GM18519 (cell line): ENCODE measurements at regions not wholly inside any gene's neighbourhood (a gene's known extent, or its start where the extent isn't known, plus 50 kb on each side); places are given as distances from the start of the nearest gene placed in this dataset.
"Not testable (repeated sequence)": the region's sequence is repeated elsewhere in the genome, so short reads cannot be mapped to it uniquely, and the experiment has no call there.

Experiments used
- ATAC-seq: cut with Tn5 transposase; IDR thresholded peaks from one replicate; pipeline ENCODE4 v1.9.1; 2021; ENCODE audit warnings: mild to moderate bottlenecking, moderate library complexity; ENCODE audit not compliant: unreplicated experiment, low FRiP score

DNA sequence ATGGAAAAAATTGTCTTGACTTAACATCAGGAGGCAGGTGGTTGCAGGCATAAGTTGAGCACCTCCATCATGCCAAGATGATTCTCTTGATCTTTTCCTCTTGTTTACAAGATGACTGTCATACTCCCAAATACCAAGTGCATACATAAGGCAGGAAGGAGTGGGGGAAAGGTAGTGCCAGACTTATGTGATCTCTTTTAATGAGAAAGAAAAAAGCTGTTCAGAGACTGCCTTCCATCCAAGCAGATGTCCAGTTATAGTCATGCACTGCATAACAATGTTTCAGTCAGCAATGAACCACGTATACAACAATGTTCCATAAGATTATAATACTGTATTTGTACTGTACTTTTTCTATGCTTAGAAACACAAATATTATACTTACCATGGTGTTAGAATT is 135.7 kb downstream of the EHF start:
- ATAC-seq, result no peak

DNA sequence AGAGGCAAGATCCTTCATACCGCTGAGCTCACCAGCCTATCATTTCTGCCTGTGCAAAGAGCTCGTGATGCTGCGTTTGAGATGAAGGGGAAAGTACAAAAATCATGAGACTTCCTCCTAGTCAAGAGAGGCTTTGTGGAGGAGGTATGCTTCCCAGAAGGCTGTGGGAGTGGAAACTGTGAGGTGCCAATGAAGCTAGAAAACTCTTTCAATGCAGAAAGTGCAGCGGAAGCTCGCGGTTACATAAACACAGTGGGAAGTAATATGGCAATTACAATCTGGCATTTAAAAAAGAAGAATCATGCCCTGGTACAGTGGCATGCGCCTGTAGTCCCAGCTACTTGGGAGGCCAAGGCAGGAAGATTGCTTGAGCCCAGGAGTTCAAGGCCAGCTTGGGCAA is 134.8 kb downstream of the EHF start:
- ATAC-seq, result no peak

DNA sequence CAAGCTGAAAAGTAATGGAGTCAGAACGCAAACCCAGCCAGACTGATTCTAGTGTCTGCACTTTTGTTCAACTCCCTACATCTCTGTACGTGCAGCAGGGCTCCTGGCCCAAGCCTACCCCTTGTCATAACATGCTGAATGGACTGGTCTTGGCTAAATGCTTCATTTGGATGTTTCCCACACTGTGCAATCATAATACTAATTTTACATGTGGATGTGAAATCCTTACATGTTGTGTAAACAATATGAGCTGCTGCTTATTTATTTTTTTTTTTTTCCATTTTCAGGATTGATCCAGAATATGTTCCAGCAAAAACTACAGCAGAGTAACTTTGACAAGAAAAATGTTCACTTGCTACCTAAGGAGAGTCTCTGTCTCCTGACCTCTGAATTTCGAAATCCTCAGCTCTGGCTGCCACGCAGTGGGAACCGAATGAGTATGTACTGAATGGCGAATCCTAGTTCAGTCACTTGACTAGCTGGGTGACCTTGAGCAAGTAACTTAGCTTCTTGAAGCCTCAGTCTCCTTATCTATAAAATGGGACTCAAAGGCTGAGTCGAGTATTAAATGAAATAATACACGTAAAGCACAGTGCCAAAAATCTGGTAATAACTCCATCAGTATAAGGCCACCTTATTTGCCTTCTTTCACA is 133.4 kb downstream of the EHF start:
- ATAC-seq, result no peak

DNA sequence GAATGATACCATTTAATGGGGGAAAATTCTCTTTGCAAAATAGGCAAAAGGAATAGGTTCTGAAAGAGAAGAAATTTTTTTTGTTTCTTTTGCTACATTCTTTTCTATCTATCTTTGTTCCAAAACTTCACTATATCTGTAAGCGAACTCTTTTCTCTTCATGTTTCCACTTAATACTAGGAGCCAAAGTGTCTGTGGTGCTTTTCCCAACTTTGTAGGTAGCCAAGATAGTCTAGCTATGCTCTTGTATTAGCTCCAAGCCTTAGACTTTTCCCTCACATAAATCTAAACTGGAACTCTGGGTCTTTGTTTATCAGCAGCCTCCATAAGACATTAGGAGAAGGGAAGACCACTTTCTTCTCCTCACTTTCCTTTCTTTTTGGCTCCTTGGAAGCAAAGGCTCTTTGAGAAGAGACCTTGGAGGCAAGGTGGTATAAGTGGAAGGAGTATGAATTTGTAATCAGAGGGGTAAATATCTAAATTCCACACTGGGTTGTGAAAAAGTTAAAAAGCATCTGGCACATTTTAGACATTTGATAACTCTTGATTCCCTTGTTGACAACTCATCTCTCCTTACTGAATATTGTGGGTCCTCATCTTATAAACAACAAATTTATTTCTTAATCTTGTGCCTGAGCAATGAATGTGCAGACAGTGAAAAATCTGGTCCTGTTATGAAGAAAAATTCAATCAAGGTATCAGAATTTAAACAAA is 130.0 kb downstream of the EHF start:
- no peak for ATAC-seq

DNA sequence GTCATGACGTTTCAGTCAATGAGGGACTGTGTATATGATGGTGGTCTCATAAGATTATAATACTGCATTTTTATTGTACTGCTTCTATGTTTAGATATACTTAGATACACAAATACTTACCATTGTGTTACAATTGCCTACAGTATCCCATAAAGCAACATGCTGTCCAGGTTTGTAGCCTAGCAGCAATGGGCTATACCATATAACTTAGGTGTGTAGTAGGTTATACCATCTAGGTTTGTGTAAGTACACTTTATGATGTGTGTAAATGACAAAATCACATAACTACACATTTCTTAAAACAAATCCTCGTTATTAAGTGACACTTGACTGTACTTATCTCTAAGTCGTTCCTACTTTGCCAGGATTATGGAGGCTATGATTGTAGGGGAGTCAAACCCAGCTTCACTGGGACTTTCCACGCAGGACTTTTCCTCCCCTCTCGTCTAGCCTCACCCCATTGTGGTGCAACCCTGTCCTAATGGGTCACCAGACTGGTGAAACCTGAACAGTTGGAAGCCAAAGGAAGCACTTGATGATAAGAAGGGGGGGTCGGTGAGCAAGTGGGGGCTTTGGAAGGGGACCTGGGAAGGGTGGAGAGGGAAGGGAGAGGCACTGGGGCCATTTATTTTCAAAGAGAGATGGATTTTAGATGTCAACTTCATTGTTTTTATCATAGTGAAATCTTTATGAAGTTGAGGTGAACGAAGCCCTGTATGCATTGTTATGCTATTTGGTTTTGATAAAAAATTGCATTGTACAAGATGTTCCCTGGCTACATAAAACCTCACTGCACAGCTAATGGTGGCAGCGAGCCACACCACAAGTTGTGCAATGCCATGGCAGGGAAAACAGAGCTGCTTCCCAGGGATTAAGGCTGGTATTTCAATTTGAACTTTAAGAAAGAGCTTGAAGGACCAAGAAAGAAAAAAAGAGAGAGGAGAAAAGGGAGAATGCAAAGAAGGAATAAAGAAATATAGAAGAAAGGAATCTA is 129.1 kb downstream of the EHF start:
- ATAC-seq, result no peak

DNA sequence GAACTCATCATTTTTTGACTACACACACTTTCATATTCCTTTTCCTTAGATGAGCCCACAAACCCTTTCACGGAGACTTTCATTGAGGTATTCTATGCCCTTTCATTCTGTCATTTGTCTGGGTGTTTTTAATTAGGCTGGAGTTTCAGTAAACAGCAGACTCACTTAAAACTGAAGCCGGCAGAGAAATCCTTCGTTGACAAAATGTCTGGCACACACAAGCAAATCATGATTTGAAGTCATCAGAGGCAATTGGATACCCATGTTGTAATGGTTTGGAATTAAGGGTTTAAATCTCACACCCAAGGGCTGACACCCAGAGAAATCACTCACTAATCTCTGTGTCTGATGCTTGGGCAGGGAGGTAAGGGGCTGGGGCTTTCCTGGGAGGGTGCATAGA is 127.1 kb downstream of the EHF start:
- ATAC-seq, result no peak

DNA sequence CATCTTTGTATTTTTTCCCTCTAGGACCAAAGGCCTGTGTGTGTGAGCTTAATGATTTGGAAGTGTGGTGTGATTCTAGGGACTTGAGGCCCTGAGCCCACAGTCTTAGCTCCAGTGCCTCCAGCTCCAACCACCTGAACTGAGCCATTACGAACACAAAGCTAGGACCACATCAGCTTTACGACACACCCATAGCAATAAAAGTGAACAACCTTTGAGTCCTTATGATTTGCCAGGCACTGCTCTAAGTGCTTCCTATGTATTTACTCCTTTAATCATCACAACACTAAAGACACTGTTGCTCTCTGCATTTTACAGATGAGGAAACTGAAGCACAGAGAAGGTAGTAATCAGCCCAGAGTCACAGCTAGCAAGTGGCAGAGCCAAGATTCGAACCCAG is 126.4 kb downstream of the EHF start:
- no peak for ATAC-seq

DNA sequence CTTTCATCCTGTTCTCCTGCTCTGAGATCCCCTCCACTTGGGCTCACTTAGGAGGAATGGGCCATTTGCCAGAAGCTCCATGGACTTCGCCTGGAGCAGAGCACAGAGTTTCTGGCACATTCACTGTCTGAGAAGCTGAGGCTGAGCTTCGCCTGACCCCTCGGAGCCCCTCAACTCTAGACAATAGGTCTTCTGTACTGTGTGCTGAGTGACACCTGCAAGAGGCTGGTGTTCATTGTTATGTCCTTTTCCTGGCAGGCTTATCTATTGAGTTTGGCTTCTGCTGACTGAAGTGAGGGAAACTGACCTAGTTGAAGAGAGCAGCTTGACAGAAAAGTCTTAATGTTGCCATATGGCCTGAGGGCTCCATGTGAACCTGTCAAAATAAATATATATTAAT is 124.3 kb downstream of the EHF start:
- ATAC-seq, result no peak

DNA sequence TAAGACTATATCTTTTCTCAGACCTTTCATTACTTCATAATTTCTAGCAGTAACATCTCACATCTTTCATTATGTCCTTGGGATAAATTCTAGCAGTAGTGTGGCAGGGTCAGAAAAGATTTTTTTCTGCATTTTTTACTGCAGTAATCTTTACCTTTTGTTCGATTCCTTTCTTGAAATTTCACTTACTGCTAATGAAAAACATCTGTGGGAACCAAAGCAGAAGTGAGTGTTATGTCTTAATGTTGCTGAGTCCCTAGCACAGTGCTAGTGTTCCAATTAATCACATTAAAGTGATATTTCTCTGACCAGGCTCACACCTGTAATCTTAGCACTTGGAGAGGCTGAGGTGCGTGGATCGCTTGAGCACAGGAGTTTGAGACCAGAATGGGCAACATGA is 123.6 kb downstream of the EHF start:
- no peak for ATAC-seq

DNA sequence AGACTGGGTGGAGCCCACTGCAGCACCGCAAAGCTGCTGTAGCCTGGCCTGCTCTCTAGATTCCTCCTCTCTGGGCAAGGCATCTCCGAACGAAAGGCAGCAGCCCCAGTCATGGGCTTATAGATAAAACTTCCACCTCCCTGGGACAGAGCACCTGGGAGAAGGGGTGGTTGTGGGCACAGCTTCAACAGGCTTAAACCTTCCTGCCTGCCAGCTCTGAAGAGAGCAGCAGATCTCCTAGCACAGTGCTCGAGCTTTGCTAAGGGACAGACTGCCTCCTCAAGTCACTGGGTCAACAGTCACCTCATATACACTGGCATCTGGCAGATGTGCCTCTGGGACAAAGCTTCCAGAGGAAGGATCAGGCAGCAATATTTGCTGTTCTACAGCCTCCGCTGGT is 117.3 kb downstream of the EHF start:
- no peak for ATAC-seq

DNA sequence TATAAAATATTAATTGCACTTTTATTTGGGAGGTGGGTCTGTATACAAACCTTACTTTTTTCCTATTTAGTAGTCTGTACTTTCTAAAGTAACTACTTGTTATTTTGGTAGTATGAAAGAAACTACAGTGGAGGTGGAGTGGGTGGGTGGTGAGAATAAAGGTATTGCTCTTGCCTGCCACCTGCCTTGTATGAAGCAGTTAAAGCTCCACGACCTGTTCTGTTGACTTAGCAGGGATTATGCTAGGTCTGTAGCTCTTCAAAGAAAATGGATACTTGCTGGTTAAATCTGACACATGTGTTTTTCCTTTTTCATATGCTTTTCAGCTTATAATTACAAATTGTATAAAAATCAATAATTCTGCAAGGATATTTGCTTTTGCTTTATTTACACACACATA is 111.9 kb downstream of the EHF start:
- ATAC-seq, result no peak

DNA sequence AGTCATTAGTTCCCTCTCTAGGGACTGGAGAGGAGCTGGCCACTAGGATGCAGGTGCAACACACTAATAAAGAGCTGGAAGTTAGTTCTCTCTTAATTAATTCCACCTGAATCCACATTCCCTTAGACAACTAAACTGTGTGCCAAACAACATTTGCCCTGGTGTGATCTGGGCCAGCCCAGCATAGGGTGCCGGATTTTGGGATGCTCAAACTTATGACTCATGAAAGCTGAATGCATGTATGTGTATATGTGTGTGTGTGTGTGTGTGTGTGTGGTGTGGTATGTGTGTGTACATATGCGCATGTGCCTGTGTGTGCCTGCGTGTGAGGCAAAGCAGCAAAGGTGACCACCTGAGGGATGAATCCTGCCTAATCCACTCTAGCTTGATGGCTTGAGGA is 110.7 kb downstream of the EHF start:
- ATAC-seq, result no peak

DNA sequence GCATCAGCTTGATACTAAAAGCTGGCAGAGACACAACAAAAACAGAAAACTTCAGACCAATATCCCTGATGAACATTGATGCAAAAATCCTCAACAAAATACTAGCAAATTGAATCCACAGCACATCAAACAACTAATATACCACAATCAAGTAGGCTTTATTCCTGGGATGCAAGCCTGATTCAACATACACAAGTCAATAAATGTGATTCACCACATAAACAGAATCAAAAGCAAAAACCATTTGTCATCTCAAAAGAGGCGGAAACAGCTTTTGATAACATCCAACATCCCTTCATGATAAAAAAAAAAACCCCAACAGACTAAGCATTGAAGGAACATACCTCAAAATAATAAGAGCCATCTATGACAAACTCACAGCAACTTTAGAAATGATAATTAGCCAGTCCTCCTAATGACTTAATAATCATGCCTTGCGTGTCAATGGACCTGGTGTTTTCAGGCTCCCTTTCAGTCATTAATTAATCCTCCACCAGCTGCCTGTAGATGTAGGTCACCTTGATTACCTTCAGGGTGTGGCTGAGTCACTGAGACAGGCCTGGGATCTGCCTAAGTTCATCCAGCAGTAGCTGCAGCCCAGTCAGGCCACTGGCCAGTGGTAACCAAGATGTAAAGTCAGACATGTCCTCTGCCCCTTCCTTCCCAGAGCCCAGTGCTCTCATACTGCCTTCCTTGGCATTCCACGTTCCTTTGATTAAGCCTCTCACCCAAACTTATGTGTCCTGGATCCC is 109.8 kb downstream of the EHF start:
- no peak for ATAC-seq

DNA sequence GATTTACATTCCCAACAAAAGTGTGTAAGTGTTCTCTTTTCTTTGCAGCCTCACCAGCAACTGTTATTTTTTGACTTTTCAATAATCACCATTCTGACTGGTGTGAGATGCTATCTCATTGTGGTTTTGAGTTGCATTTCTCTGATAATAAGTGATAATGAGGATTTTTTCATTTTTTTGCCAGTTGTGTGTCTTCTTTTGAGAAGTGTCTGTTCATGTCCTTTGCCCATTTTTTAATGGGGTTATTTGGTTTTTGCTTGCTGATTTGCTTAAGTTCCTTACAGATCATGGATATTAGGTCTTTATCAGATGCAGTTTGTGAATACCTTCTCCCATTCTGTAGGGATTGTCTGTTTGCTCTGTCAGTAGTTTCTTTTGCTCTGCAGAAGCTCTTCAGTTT is 107.7 kb downstream of the EHF start:
- ATAC-seq, result no peak

DNA sequence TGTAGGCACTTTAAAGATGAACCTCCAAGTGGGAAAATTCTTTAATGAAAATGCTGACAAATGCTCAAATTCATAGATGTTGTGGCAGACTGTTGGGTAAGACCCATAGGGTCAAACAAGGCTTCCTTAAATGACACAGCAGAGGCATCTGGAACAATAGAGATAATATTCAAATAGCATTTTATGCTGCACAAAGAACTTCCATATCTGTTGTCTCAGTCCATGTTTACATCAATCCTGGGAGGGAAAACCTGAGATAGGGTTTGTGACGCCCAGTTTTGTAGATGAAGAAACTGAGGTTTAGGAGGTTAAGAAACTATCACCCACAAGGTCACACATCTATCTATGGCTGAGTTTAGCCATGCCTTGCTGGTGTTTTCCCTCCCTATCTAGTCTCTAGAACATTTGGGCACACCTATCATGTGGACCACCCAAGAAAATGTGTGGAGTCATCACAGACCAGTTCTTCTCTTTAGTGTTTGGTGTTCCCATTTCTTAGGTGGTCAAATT is 106.4 kb downstream of the EHF start:
- no peak for ATAC-seq

DNA sequence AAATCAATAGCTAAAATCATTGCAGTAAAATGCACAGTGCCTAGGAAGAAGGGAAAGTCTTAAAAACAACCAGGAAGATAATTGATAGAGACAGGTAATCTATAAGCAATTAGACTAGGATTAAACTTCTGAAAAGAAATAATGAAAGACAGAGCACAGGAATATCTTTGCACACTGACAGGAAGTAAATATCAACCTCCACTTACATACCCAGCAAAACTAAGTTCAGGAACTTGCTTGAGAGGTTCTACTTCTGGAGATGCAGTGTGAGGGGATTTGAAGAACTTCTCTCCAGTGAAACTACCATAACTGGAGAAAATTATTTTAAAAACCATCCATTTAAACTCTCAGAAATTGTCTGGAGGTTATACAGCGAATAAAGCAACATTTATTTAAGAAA is 104.1 kb downstream of the EHF start:
- no peak for ATAC-seq

DNA sequence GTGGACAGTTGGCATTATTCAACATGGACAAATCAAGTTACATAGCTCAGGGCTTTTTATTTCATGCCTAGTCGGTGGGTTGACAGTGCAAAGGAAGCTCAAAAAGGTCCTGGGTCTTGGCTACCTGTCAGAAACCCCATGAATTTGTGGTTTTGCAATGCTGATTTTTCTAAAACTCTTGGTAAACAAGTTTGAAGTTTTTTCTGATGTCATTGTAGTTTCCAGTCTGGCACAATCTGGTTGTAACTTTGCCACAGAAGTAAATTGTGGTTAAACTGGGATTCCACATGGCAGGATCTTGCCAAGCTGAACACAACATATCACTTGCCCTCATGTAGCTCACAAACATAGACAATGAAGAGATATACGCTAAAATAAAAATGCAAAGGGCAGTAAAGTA is 100.8 kb downstream of the EHF start:
- no peak for ATAC-seq

DNA sequence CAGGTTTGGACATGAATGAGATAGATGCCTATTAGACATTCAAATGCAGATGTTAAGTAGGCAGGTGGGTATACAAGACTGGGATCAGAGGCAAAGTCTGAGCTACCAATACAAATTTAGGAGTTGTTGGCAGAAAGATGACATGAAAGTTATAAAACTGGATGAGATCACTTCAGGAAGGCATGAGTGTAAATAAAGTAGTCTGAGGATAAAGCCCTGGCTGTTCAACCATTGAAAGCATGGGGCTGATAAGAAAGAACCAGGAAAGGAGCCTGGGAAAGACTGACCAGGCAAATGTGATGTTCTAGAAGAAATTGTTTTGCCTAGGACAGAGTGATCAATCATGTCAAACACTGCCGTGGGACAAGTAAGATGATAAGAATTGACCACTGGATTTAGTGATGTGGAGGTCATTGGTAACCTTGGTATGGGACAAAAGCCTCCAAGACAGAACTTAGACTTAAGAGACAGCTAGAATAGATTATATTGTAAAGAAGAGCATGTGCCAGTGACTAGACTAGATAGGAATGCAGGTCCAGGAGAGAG is 98.5 kb downstream of the EHF start:
- no peak for ATAC-seq

DNA sequence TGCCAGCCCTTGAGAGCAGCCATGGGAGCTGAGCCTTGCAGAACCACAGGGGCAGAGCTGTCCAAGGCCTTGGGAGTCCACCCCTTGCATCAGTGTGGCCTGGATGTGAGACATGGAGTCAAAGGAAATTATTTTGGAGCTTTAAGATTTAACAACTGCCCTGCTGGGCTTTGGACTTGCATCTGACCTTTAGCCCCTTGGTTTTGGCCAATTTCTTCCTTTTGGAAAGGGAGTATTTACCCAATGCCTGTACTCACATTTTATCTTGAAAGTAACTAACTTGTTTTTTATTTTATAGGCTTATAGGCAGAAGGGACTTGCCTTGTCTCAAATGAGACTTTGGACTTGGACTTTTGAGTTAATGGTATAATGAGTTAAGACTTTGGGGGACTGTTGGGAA is 92.7 kb downstream of the EHF start:
- not testable (repeated sequence) for ATAC-seq
